Stimulated activated CD8-positive, alpha-beta memory T cell treated with anti-CD3 and anti-CD28 coated beads, Interleukin-12 subunit alpha, Interleukin-12 subunit beta, amount 100 ng/mL, for 24 hours (primary cell): ENCODE measurements at regions not wholly inside any gene's neighbourhood (a gene's known extent, or its start where the extent isn't known, plus 50 kb on each side); places are given as distances from the start of the nearest gene placed in this dataset.

ENCODE experiments used
- DNase-seq: peaks from one replicate; pipeline ENCODE4 v3.0.0-alpha.2; 2020; ENCODE audit errors: extremely low read depth

DNA sequence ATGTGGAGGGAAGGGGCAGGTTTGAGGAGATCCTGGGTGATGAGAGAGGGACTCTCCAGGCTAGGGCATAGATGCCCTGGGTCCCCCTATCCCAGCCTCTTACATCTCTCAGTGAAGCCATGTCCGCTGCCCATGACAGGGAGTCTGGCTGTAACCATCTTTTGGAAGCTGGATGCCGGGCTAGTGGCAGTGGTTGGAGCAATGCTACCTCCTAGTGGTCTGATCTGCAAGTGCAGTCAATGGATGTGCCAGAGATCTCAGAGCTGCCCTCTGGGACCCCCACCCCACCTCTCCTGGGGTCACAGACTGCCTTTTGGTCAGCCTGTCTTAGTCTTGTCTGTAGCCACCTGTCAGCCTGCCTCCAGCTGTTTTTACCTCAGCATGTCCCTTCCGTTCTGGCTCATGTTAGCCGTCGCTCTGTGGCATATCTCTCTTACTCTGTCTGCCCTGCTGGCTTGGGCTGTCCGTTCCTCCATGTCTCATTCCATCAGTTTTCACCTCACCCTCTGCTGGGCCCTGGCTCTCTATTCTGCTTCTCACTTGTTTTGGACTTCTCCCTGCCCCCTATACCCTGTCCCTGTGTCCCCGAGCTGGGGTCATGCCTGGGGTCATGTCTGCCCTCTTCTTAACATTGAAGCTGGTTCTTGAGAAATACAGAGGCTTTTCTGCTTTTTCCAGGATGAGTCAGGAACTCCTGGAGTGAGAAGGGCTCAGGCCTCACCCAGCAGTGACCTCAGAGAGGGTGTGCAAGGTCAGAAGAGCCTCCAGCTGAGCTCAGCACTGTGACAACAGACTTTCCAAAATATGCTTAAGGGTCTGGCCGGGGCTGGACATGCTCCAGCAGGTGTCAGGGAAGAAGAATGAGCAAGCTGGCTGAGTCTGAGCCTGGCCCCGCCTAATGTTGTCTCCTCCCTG, 52.0 kb upstream of the THY1 start:
- no peak for DNase-seq

DNA sequence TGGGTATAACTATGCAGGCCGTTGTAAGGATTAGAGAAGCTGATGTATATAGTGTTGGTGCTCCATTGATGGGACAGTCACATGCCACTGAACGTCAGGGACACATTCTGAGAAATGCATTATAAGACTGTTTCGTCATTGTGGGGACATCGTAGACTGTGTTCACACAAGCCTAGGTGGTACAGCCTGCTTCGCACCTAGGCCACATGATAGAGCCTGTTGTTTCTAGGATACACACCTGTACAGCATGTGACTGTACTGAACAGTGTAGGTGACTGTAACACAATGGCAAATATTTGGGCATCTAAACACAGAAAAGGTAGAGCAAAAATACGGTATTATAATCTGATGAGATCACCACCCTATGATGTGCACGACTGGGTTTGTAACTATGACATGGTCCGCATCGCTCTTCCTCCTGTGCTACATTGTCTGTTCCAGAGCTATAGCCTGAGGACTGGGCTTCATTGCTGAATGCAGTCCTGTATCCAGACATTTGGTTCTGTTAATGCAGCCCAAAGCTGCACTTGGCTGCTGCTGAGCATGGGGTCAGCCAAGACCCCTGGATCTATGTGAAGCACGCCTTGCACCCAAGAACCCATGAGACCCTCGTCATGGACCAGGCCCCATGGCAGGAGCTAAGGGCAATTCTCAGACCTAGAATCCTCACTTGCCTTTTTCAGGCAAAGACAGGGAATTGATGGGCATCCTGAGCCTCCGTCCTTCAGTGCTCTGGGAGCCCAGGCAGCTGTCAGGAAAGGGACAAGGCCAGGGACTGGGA, 51.1 kb upstream of the THY1 start:
- DNase-seq: no peak

- DNase-seq: no peak
Measured at GRCh38 chr11:119473226-119473625, 50.3 kb upstream of the THY1 start.

- DNase-seq: no peak
Measured at GRCh38 chr11:119472856-119473222, 49.9 kb upstream of the THY1 start.
